ENCODE measurements at regions not wholly inside any gene's neighbourhood (a gene's known extent, or its start where the extent isn't known, plus 50 kb on each side); places are given as distances from the start of the nearest gene placed in this dataset.

- DNase-seq (no peak), ATAC-seq (no peak)
- intact Hi-C loops (cut with DNase I; ENCODE audit: low total_unique reads): no loop called here
- H3K27me3 ChIP-seq: peaks cover 0 to 14% (median 6%) of the 10 kb centered on the region in 3 donors
- peak overlapping the region; percentile 69 to 72 (median 70) for H3K4me3 ChIP-seq
- H3K9me3 ChIP-seq: no peaks in the 10 kb centered on the region
- H3K36me3 ChIP-seq: no peaks in the 10 kb centered on the region
- no peak for TF ChIP-seq POLR2A (IDR thresholded peaks at IDR 0.05)
- TF ChIP-seq CTCF (IDR thresholded peaks at IDR 0.05 in 4 of 5, conservative IDR thresholded peaks at IDR 0.05 in 1 of 5): no peak
- H3K27ac ChIP-seq: peak overlapping the region; percentile 68 to 73 (median 70)
- peaks cover 0 to 3% of the 10 kb centered on the region in 2 donors for H3K4me1 ChIP-seq
- in situ Hi-C loops (cut with MboI; ENCODE audit: low sequenced_read_pairs in 4 of 4): no loop called here
Measured at GRCh38 chr9:33677506-33677809, 117.9 kb upstream of the PRSS3 start.

GRCh38 chr9:33677961-33678360 is 117.4 kb upstream of the PRSS3 start:
- in situ Hi-C loops (cut with MboI; ENCODE audit: low sequenced_read_pairs in 4 of 4) (no loop called here), intact Hi-C loops (cut with DNase I; ENCODE audit: low total_unique reads) (no loop called here)
- Histone ChIP-seq H3K36me3 (no peaks in the 10 kb centered on the region), H3K27ac (no peak overlapping the region), H3K4me1 (peaks cover 0 to 3% of the 10 kb centered on the region in 2 donors), H3K27me3 (peaks cover 0 to 14% (median 6%) of the 10 kb centered on the region in 3 donors), H3K4me3 (no peak overlapping the region), H3K9me3 (no peaks in the 10 kb centered on the region)
- DNase-seq (no peak), ATAC-seq (no peak)
- TF ChIP-seq CTCF (IDR thresholded peaks at IDR 0.05 in 4 of 5, conservative IDR thresholded peaks at IDR 0.05 in 1 of 5): no peak
- TF ChIP-seq POLR2A (IDR thresholded peaks at IDR 0.05): no peak

GRCh38 chr9:33682551-33682950 is 112.8 kb upstream of the PRSS3 start:
- H3K4me3 ChIP-seq: no peak overlapping the region
- TF ChIP-seq CTCF (IDR thresholded peaks at IDR 0.05 in 4 of 5, conservative IDR thresholded peaks at IDR 0.05 in 1 of 5) (no peak), POLR2A (IDR thresholded peaks at IDR 0.05) (no peak)
- in situ Hi-C loops (cut with MboI; ENCODE audit: low sequenced_read_pairs in 4 of 4) (no loop called here), intact Hi-C loops (cut with DNase I; ENCODE audit: low total_unique reads) (no loop called here)
- H3K4me1 ChIP-seq: no peaks in the 10 kb centered on the region
- no peak for DNase-seq
- peaks cover 0 to 4% (median under 1%) of the 10 kb centered on the region in 3 donors for H3K27me3 ChIP-seq
- H3K27ac ChIP-seq: no peak overlapping the region
- no peaks in the 10 kb centered on the region for H3K9me3 ChIP-seq
- H3K36me3 ChIP-seq: no peaks in the 10 kb centered on the region
- ATAC-seq: no peak

GRCh38 chr9:33684831-33685230 is 110.5 kb upstream of the PRSS3 start:
- ATAC-seq (no peak), DNase-seq (no peak)
- Histone ChIP-seq H3K4me3 (no peak overlapping the region), H3K27me3 (no peaks in the 10 kb centered on the region), H3K27ac (no peak overlapping the region), H3K36me3 (no peaks in the 10 kb centered on the region), H3K9me3 (no peaks in the 10 kb centered on the region), H3K4me1 (no peaks in the 10 kb centered on the region)
- in situ Hi-C loops (cut with MboI; ENCODE audit: low sequenced_read_pairs in 4 of 4) (no loop called here), intact Hi-C loops (cut with DNase I; ENCODE audit: low total_unique reads) (no loop called here)
- TF ChIP-seq CTCF (IDR thresholded peaks at IDR 0.05 in 4 of 5, conservative IDR thresholded peaks at IDR 0.05 in 1 of 5): no peak
- TF ChIP-seq POLR2A (IDR thresholded peaks at IDR 0.05): no peak

- H3K4me1 ChIP-seq: no peaks in the 10 kb centered on the region
- H3K9me3 ChIP-seq: no peaks in the 10 kb centered on the region
- TF ChIP-seq CTCF (IDR thresholded peaks at IDR 0.05 in 4 of 5, conservative IDR thresholded peaks at IDR 0.05 in 1 of 5) (no peak), POLR2A (IDR thresholded peaks at IDR 0.05) (no peak)
- no peak overlapping the region for H3K4me3 ChIP-seq
- in situ Hi-C loops (cut with MboI; ENCODE audit: low sequenced_read_pairs in 4 of 4) (no loop called here), intact Hi-C loops (cut with DNase I; ENCODE audit: low total_unique reads) (no loop called here)
- no peak for ATAC-seq
- no peaks in the 10 kb centered on the region for H3K36me3 ChIP-seq
- H3K27ac ChIP-seq: no peak overlapping the region
- no peak for DNase-seq
- H3K27me3 ChIP-seq: no peaks in the 10 kb centered on the region
Measured at GRCh38 chr9:33686942-33687341, 108.4 kb upstream of the PRSS3 start.
